B cell (primary cell): ENCODE measurements at regions not wholly inside any gene's neighbourhood (a gene's known extent, or its start where the extent isn't known, plus 50 kb on each side); places are given as distances from the start of the nearest gene placed in this dataset.

Experiments
- ATAC-seq: fragments of 200-7000 bp; cut with Tn5 transposase; one replicate; pipeline ENCODE4 v1.10.0; 2021; ENCODE audit warnings: low read depth, mild to moderate bottlenecking, moderate number of reproducible peaks, moderate library complexity
- CTCF ChIA-PET: fragments of 350-600 bp; sonication (Branson Sonifier 250); formaldehyde crosslinking; loops from one replicate; lab custom pipeline; 2021; ENCODE audit warnings: antibody characterized with exemption, inconsistent platforms; lab: Charles Lee
- POLR2A ChIA-PET: fragments of 350-600 bp; sonication (Branson Sonifier 250); formaldehyde crosslinking; loops from one replicate; lab custom pipeline; 2021; ENCODE audit warnings: antibody characterized with exemption; lab: Charles Lee
- DNase-seq: peaks from one replicate; pipeline ENCODE4 v3.0.0; 2013
- H2AFZ ChIP-seq: 2 replicates; pipeline ENCODE4 v1.6.1; 2012; ENCODE audit warnings: mild to moderate bottlenecking, low read depth, low read length; ENCODE audit not compliant: insufficient read depth, poor library complexity, severe bottlenecking
- H3K27ac ChIP-seq, 2 donors: 1 replicate in 1 of 2; 2 replicates in 1 of 2; pipeline ENCODE4 v1.5.1; 2012 to 2013; ENCODE audit warnings: low read length in 2 of 2, mild to moderate bottlenecking in 2 of 2, moderate library complexity in 1 of 2
- H3K27me3 ChIP-seq, 4 experiments: fragments of 200-600 bp in 1 of 4; sonication (generic) in 1 of 4; replicated peaks in 1 of 4; 1 replicate in 2 of 4; 2 replicates in 2 of 4; pipeline versions ENCODE4 v1.6.1 to v1.7.0; 2013 to 2016; ENCODE audit warnings: low read length in 3 of 4, mild to moderate bottlenecking in 2 of 4, mixed read lengths in 1 of 4, moderate library complexity in 1 of 4; ENCODE audit not compliant: insufficient read depth in 4 of 4, control insufficient read depth in 3 of 4; ENCODE audit errors: control extremely low read depth in 1 of 4
- H3K36me3 ChIP-seq, 2 experiments: replicated peaks in 1 of 2; 1 replicate in 1 of 2; 2 replicates in 1 of 2; pipeline versions ENCODE4 v1.6.1 to v1.7.1; 2013; ENCODE audit warnings: low read length in 1 of 2; ENCODE audit not compliant: insufficient read depth in 2 of 2, control insufficient read depth in 1 of 2; ENCODE audit errors: control extremely low read depth in 1 of 2, extremely low read depth in 1 of 2
- H3K4me1 ChIP-seq, 2 donors: fragments of 200-600 bp in 1 of 2; sonication (generic) in 1 of 2; 1 replicate in 1 of 2; 2 replicates in 1 of 2; pipeline versions ENCODE4 v1.5.1 to v1.6.1; 2013 to 2017; ENCODE audit warnings: low read length in 2 of 2; ENCODE audit not compliant: control insufficient read depth in 2 of 2, insufficient read depth in 2 of 2
- H3K4me2 ChIP-seq: replicated peaks from 2 replicates; pipeline ENCODE3; 2012; ENCODE audit warnings: mild to moderate bottlenecking, low read depth, low read length; ENCODE audit not compliant: poor library complexity, severe bottlenecking
- H3K4me3 ChIP-seq, 5 experiments: fragments of 200-600 bp in 1 of 5; sonication (generic) in 1 of 5; 1 replicate in 3 of 5; 2 replicates in 2 of 5; pipeline versions ENCODE4 v1.5.1 to v1.7.0; 2011 to 2016; ENCODE audit warnings: low read length in 4 of 5, mild to moderate bottlenecking in 4 of 5, low read depth in 2 of 5, control low read depth in 1 of 5, moderate library complexity in 1 of 5; ENCODE audit not compliant: insufficient read depth in 1 of 5; ENCODE audit errors: control extremely low read depth in 1 of 5, extremely low read depth in 1 of 5
- H3K79me2 ChIP-seq: fragments of 200-600 bp; sonication (generic); one replicate; pipeline ENCODE4 v1.6.0; 2016; ENCODE audit warnings: low read length; ENCODE audit not compliant: control insufficient read depth, insufficient read depth
- H3K9ac ChIP-seq: fragments of 200-600 bp; sonication (generic); 2 replicates; pipeline ENCODE4 v1.6.1; 2017; ENCODE audit warnings: mild to moderate bottlenecking, low read length, moderate library complexity
- H3K9me3 ChIP-seq, 3 donors: one replicate each; pipeline versions ENCODE4 v1.6.1 to v1.7.1; 2013; ENCODE audit warnings: low read length in 2 of 3; ENCODE audit not compliant: control insufficient read depth in 2 of 3, insufficient read depth in 1 of 3; ENCODE audit errors: control extremely low read depth in 1 of 3
- H4K20me1 ChIP-seq: 2 replicates; pipeline ENCODE4 v1.6.0; 2012; ENCODE audit warnings: mild to moderate bottlenecking, low read length; ENCODE audit not compliant: insufficient read depth, control insufficient read depth, poor library complexity, severe bottlenecking
- H3K27ac Mint-ChIP-seq: one replicate; pipeline ENCODE4 v1.8.0; 2021; ENCODE audit warnings: mixed read lengths
- H3K27me3 Mint-ChIP-seq: one replicate; pipeline ENCODE4 v1.8.0; 2021; ENCODE audit warnings: mixed read lengths
- H3K4me1 Mint-ChIP-seq: one replicate; pipeline ENCODE4 v1.8.0; 2021; ENCODE audit warnings: mixed read lengths
- H3K4me3 Mint-ChIP-seq: one replicate; pipeline ENCODE4 v1.8.0; 2021; ENCODE audit warnings: mixed read lengths
- H3K9me3 Mint-ChIP-seq: one replicate; pipeline ENCODE4 v1.8.0; 2022; ENCODE audit warnings: mixed read lengths; ENCODE audit not compliant: insufficient read depth
- EZH2 ChIP-seq: IDR thresholded peaks from 2 replicates; pipeline ENCODE4 v1.6.1; 2012; ENCODE audit warnings: borderline replicate concordance, low read depth, mild to moderate bottlenecking, moderate library complexity, low read length; ENCODE audit not compliant: insufficient read depth, poor library complexity, severe bottlenecking
- WGBS: methylation state at CpG from one replicate; pipeline ENCODE4 v1.1.5; 2013; ENCODE audit warnings: missing lambda C conversion rate; ENCODE audit not compliant: insufficient coverage; 5-methylcytosine and 5-hydroxymethylcytosine counted together
- intact Hi-C: fragments of 100-400 bp; cut with micrococcal nuclease; formaldehyde crosslinking; loops from one replicate; pipeline ENCODE4 v1.10.0; 2022
- TF ChIP-seq, protein P1 (sequence below): fragments of 200-600 bp; IDR thresholded peaks from one replicate; pipeline ENCODE4 v1.8.0; 2022; ENCODE audit warnings: antibody characterized with exemption, mild to moderate bottlenecking

DNA sequence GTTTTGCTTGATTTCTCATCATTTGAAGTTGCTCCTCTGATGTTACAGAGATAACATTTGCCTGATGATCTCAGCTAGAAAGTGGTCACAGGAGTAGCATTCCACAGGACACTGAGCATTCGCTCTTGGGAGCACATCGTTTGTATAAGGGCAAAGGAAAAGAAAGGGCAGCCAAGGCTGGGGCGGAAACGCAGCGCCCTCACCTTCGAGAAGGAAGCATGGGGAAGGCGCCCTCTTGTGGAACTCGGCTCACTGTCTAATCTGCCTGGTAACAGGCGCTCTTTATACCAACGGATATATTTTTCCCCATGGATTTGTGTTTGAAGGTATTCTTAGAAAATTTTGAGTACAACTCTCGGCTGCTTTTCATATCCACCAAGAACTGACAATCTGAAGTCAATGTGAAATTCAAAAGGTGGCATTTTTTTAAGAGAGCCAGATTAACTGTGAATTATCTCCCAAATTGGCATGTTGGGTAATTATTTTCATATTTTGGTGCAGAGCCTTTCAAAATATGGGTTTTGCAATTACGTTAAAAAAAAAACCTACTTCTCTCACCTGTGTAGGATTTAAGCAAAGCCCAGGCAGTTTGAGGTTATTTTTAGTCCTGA is 172.7 kb downstream of the CAND1 start:
- 3% methylated on average over 6 of the region's 12 CpGs for WGBS
- no peak overlapping the region for H3K4me3 ChIP-seq
- H3K27me3 ChIP-seq: no peaks in the 10 kb centered on the region
- peak overlapping the region; percentile 18 for H3K4me3 Mint-ChIP-seq
- ChIA-PET POLR2A (no interaction called here), CTCF (interaction anchor here (0.6 to 2.8 kb wide), 10 partner anchors 9 to 507 kb away, joined by 3 to 13 read pairs (median 4); no protein-coding TSS in a partner anchor)
- H3K27me3 Mint-ChIP-seq: no peaks in the 10 kb centered on the region
- H3K9me3 ChIP-seq: no peaks in the 10 kb centered on the region
- H3K4me1 Mint-ChIP-seq: peaks cover 8% of the 10 kb centered on the region
- peak overlapping the region; percentile 51 for H2AFZ ChIP-seq
- H3K27ac ChIP-seq: no peak overlapping the region
- H3K36me3 ChIP-seq: no peaks in the 10 kb centered on the region
- H3K4me1 ChIP-seq: peaks cover 7 to 8% of the 10 kb centered on the region in 2 donors
- no peak overlapping the region for H3K27ac Mint-ChIP-seq
- peak; percentile 88 for ATAC-seq
- H4K20me1 ChIP-seq: no peaks in the 10 kb centered on the region
- DNase-seq: peak; percentile 76
- no peaks in the 10 kb centered on the region for H3K9me3 Mint-ChIP-seq
- intact Hi-C loops: loop anchor here (1.0 to 10.0 kb wide), 5 partner anchors 85 to 501 kb away; no protein-coding TSS in a partner anchor
- H3K9ac ChIP-seq: no peak overlapping the region
- no peaks in the 10 kb centered on the region for H3K79me2 ChIP-seq
- TF ChIP-seq EZH2: no peak
- TF ChIP-seq, protein P1, sequence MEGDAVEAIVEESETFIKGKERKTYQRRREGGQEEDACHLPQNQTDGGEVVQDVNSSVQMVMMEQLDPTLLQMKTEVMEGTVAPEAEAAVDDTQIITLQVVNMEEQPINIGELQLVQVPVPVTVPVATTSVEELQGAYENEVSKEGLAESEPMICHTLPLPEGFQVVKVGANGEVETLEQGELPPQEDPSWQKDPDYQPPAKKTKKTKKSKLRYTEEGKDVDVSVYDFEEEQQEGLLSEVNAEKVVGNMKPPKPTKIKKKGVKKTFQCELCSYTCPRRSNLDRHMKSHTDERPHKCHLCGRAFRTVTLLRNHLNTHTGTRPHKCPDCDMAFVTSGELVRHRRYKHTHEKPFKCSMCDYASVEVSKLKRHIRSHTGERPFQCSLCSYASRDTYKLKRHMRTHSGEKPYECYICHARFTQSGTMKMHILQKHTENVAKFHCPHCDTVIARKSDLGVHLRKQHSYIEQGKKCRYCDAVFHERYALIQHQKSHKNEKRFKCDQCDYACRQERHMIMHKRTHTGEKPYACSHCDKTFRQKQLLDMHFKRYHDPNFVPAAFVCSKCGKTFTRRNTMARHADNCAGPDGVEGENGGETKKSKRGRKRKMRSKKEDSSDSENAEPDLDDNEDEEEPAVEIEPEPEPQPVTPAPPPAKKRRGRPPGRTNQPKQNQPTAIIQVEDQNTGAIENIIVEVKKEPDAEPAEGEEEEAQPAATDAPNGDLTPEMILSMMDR: peak; percentile 83
- peak overlapping the region; percentile 44 for H3K4me2 ChIP-seq

DNA sequence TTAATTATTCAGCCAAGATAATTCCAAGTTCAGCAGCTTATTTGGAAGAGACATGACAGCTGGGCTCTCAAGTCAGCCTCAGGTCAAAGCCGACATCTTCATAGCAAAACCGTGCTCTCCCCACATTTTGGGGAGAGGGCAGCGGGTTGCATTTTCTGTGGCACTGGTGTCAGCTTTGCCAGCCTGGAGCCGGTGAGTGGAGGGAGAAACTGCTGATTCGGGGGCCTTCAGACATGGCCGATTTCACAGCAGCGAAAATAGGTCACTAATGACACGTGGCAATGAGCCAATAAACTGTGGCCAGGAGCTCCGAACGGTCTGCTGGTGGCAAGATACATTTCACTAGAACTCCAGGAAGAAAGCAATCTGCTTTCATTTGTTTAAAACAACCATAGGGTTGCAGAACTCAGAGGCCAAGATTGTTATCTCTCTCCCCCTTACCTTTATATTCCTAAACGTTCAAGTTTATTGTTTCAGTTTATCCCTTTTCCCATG is 173.2 kb downstream of the CAND1 start:
- no peaks in the 10 kb centered on the region for H3K36me3 ChIP-seq
- intact Hi-C loops: loop anchor here (1.0 to 10.0 kb wide), 3 partner anchors 86 to 188 kb away; no protein-coding TSS in a partner anchor
- no peak overlapping the region for H3K27ac ChIP-seq
- H3K4me2 ChIP-seq: no peak overlapping the region
- ChIA-PET POLR2A (no interaction called here), CTCF (interaction anchor here (1.5 to 2.8 kb wide), 4 partner anchors 15 to 500 kb away, joined by 4 to 13 read pairs (median 9); no protein-coding TSS in a partner anchor)
- no peaks in the 10 kb centered on the region for H3K79me2 ChIP-seq
- H3K4me1 Mint-ChIP-seq: peaks cover 8% of the 10 kb centered on the region
- H3K9ac ChIP-seq: no peak overlapping the region
- TF ChIP-seq EZH2: no peak
- TF ChIP-seq, protein P1: no peak
- no peak overlapping the region for H3K4me3 ChIP-seq
- WGBS: 72% methylated on average over 10 of the region's 11 CpGs
- no peaks in the 10 kb centered on the region for H3K27me3 Mint-ChIP-seq
- no peak overlapping the region for H3K4me3 Mint-ChIP-seq
- no peaks in the 10 kb centered on the region for H3K9me3 Mint-ChIP-seq
- H3K9me3 ChIP-seq: no peaks in the 10 kb centered on the region
- H3K27ac Mint-ChIP-seq: no peak overlapping the region
- H3K27me3 ChIP-seq: no peaks in the 10 kb centered on the region
- no peaks in the 10 kb centered on the region for H4K20me1 ChIP-seq
- DNase-seq (no peak), ATAC-seq (no peak)
- H3K4me1 ChIP-seq: peaks cover 7 to 8% of the 10 kb centered on the region in 2 donors
- no peak overlapping the region for H2AFZ ChIP-seq
